Activated T-helper 9 cell treated with anti-CD3 and anti-CD28 coated beads, Interleukin-2, amount 50 U/mL, for 16 hours (primary cell): ENCODE measurements at regions not wholly inside any gene's neighbourhood (a gene's known extent, or its start where the extent isn't known, plus 50 kb on each side); places are given as distances from the start of the nearest gene placed in this dataset.

ENCODE experiments used
- DNase-seq: peaks from one replicate; pipeline ENCODE4 v3.0.0-alpha.2; 2020; ENCODE audit warnings: low read depth

GRCh38 chr18:24940416-24940815 lies 411.6 kb downstream of the ZNF521 start:
- DNase-seq, result no peak

- no peak for DNase-seq
These were observed 410.6 kb downstream of the ZNF521 start for GRCh38 chr18:24941174-24941951.

GRCh38 chr18:24942144-24942543 lies 409.8 kb downstream of the ZNF521 start:
- DNase-seq, result no peak

GRCh38 chr18:24947521-24948305 lies 404.3 kb downstream of the ZNF521 start:
- DNase-seq, result no peak

- DNase-seq, result no peak
These were observed 402.1 kb downstream of the ZNF521 start for GRCh38 chr18:24949908-24950307.

- DNase-seq, result no peak
These were observed 397.6 kb downstream of the ZNF521 start for GRCh38 chr18:24954341-24954740.

- DNase-seq, result no peak
These were observed 394.0 kb downstream of the ZNF521 start for GRCh38 chr18:24958001-24958400.

GRCh38 chr18:24959051-24959476 lies 392.9 kb downstream of the ZNF521 start:
- DNase-seq, result no peak

GRCh38 chr18:24964216-24964615 lies 387.8 kb downstream of the ZNF521 start:
- DNase-seq, result no peak

GRCh38 chr18:24968238-24968775 lies 383.7 kb downstream of the ZNF521 start:
- no peak for DNase-seq

- no peak for DNase-seq
These were observed 379.4 kb downstream of the ZNF521 start for GRCh38 chr18:24972577-24972976.

- no peak for DNase-seq
These were observed 377.5 kb downstream of the ZNF521 start for GRCh38 chr18:24974431-24974830.

- no peak for DNase-seq
These were observed 376.2 kb downstream of the ZNF521 start for GRCh38 chr18:24975496-24976372.

GRCh38 chr18:24976502-24976901 lies 375.5 kb downstream of the ZNF521 start:
- DNase-seq, result no peak

- DNase-seq, result no peak
These were observed 372.7 kb downstream of the ZNF521 start for GRCh38 chr18:24979235-24979634.

GRCh38 chr18:24982831-24983230 lies 369.1 kb downstream of the ZNF521 start:
- no peak for DNase-seq

- no peak for DNase-seq
These were observed 368.3 kb downstream of the ZNF521 start for GRCh38 chr18:24983566-24984139.

- DNase-seq, result no peak
These were observed 366.4 kb downstream of the ZNF521 start for GRCh38 chr18:24985586-24985985.

GRCh38 chr18:24986666-24987302 lies 365.2 kb downstream of the ZNF521 start:
- no peak for DNase-seq

- no peak for DNase-seq
These were observed 364.4 kb downstream of the ZNF521 start for GRCh38 chr18:24987303-24988252.
